SU-DHL-6 (cell line): ENCODE measurements at regions not wholly inside any gene's neighbourhood (a gene's known extent, or its start where the extent isn't known, plus 50 kb on each side); places are given as distances from the start of the nearest gene placed in this dataset.

Experiments used
- EZH2phosphoT487 ChIP-seq: fragments of 200-600 bp; sonication (generic), shearing (Covaris generic); conservative IDR thresholded peaks from 2 replicates; pipeline ENCODE4 v1.6.1; 2018; ENCODE audit warnings: mild to moderate bottlenecking, antibody characterized with exemption, low read length, moderate library complexity, mixed read lengths
- TF ChIP-seq, protein P1 (sequence below): fragments of 200-600 bp; sonication (generic); IDR thresholded peaks from one replicate; pipeline ENCODE4 v1.5.1; 2017; ENCODE audit warnings: antibody characterized with exemption, mild to moderate bottlenecking, low read length, moderate library complexity; ENCODE audit not compliant: insufficient read depth, poor library complexity, severe bottlenecking

DNA sequence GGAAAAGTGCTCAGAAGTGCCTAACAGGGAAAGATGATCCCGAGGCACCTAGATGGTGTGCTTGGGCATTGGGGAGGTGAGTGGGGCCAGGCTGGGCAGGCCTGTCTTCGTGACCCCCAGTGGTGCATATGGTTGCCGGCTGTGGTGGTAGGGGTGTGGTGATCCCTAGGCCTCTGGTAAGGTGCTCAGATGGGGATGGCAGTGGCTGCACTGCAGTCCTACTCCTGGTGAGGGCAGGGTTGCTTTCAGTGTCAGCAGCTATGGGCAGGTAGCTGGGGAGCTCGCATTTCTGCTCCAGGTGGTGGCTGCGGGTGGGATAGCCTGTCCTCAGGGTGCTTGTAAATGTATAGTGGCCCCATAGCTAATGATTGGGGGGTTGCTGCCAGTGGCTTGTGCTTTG is 154.0 kb downstream of the RAMP3 start:
- TF ChIP-seq, protein P1, sequence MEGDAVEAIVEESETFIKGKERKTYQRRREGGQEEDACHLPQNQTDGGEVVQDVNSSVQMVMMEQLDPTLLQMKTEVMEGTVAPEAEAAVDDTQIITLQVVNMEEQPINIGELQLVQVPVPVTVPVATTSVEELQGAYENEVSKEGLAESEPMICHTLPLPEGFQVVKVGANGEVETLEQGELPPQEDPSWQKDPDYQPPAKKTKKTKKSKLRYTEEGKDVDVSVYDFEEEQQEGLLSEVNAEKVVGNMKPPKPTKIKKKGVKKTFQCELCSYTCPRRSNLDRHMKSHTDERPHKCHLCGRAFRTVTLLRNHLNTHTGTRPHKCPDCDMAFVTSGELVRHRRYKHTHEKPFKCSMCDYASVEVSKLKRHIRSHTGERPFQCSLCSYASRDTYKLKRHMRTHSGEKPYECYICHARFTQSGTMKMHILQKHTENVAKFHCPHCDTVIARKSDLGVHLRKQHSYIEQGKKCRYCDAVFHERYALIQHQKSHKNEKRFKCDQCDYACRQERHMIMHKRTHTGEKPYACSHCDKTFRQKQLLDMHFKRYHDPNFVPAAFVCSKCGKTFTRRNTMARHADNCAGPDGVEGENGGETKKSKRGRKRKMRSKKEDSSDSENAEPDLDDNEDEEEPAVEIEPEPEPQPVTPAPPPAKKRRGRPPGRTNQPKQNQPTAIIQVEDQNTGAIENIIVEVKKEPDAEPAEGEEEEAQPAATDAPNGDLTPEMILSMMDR = no peak
- TF ChIP-seq EZH2phosphoT487 = no peak
